ENCODE measurements at regions not wholly inside any gene's neighbourhood (a gene's known extent, or its start where the extent isn't known, plus 50 kb on each side); places are given as distances from the start of the nearest gene placed in this dataset.

- H4K20me1 ChIP-seq (ENCODE audit: control insufficient read depth, extremely low read depth, insufficient read depth, low read length) = no peaks in the 10 kb centered on the region
- H2AFZ ChIP-seq (ENCODE audit: control insufficient read depth, low read length) = no peak overlapping the region
- no peak for FAIRE-seq
- peaks cover 12% of the 10 kb centered on the region for H3K27me3 ChIP-seq (ENCODE audit: control insufficient read depth, extremely low read depth, insufficient read depth, low read length)
- dilution Hi-C loops (cut with MboI; ENCODE audit: extremely low pct_ligation_motif_present, low sequenced_read_pairs) = no loop called here
- H3K9ac ChIP-seq (ENCODE audit: control insufficient read depth, extremely low read depth, insufficient read depth, low read length) = no peak overlapping the region
- H3K4me3 ChIP-seq (ENCODE audit: control insufficient read depth in 2 of 3, extremely low read depth in 1 of 3, insufficient read depth in 2 of 3, low read depth in 1 of 3, low read length in 3 of 3) = no peak overlapping the region
- TF ChIP-seq CTCF (optimal IDR thresholded peaks at IDR 0.05 in 1 of 3, IDR thresholded peaks at IDR 0.05 in 1 of 3, conservative IDR thresholded peaks at IDR 0.05 in 1 of 3; ENCODE audit: extremely low read depth in 1 of 3, insufficient read depth in 2 of 3, low read length in 3 of 3) (no peak), EZH2 (IDR thresholded peaks at IDR 0.05; ENCODE audit: low read length) (no peak)
- H3K27ac ChIP-seq (ENCODE audit: control insufficient read depth, insufficient read depth, low read length) = no peak overlapping the region
- H3K9me1 ChIP-seq (ENCODE audit: control insufficient read depth, extremely low read depth, insufficient read depth, low read length) = no peaks in the 10 kb centered on the region
- no peaks in the 10 kb centered on the region for H3K4me1 ChIP-seq (ENCODE audit: control insufficient read depth, extremely low read depth, insufficient read depth, low read length)
- H3K9me3 ChIP-seq (ENCODE audit: control insufficient read depth, low read depth, low read length) = no peaks in the 10 kb centered on the region
- no peak overlapping the region for H3K4me2 ChIP-seq (ENCODE audit: control insufficient read depth, extremely low read depth, insufficient read depth, low read depth, low read length)
- no peak for DNase-seq (ENCODE audit: low read depth, low spot score)
- no peaks in the 10 kb centered on the region for H3K36me3 ChIP-seq (ENCODE audit: control insufficient read depth in 2 of 2, extremely low read depth in 1 of 2, insufficient read depth in 2 of 2, low read length in 2 of 2)
- no peaks in the 10 kb centered on the region for H3K79me2 ChIP-seq (ENCODE audit: control insufficient read depth, insufficient read depth, low read length)
These were observed 179.2 kb downstream of the MACROH2A1 start for GRCh38 chr5:135219868-135220267.

GRCh38 chr5:135218790-135219568, 180.1 kb downstream of the MACROH2A1 start:
- H3K4me1 ChIP-seq (ENCODE audit: control insufficient read depth, extremely low read depth, insufficient read depth, low read length) = no peaks in the 10 kb centered on the region
- no peaks in the 10 kb centered on the region for H3K9me3 ChIP-seq (ENCODE audit: control insufficient read depth, low read depth, low read length)
- H2AFZ ChIP-seq (ENCODE audit: control insufficient read depth, low read length) = no peak overlapping the region
- H3K27ac ChIP-seq (ENCODE audit: control insufficient read depth, insufficient read depth, low read length) = no peak overlapping the region
- H3K9ac ChIP-seq (ENCODE audit: control insufficient read depth, extremely low read depth, insufficient read depth, low read length) = no peak overlapping the region
- no peak for TF ChIP-seq CTCF (optimal IDR thresholded peaks at IDR 0.05 in 1 of 3, IDR thresholded peaks at IDR 0.05 in 1 of 3, conservative IDR thresholded peaks at IDR 0.05 in 1 of 3; ENCODE audit: extremely low read depth in 1 of 3, insufficient read depth in 2 of 3, low read length in 3 of 3)
- TF ChIP-seq EZH2 (IDR thresholded peaks at IDR 0.05; ENCODE audit: low read length) = no peak
- H4K20me1 ChIP-seq (ENCODE audit: control insufficient read depth, extremely low read depth, insufficient read depth, low read length) = no peaks in the 10 kb centered on the region
- H3K36me3 ChIP-seq (ENCODE audit: control insufficient read depth in 2 of 2, extremely low read depth in 1 of 2, insufficient read depth in 2 of 2, low read length in 2 of 2) = no peaks in the 10 kb centered on the region
- DNase-seq (ENCODE audit: low read depth, low spot score) (no peak), FAIRE-seq (no peak)
- dilution Hi-C loops (cut with MboI; ENCODE audit: extremely low pct_ligation_motif_present, low sequenced_read_pairs) = no loop called here
- no peaks in the 10 kb centered on the region for H3K79me2 ChIP-seq (ENCODE audit: control insufficient read depth, insufficient read depth, low read length)
- no peak overlapping the region for H3K4me2 ChIP-seq (ENCODE audit: control insufficient read depth, extremely low read depth, insufficient read depth, low read depth, low read length)
- no peaks in the 10 kb centered on the region for H3K9me1 ChIP-seq (ENCODE audit: control insufficient read depth, extremely low read depth, insufficient read depth, low read length)
- H3K27me3 ChIP-seq (ENCODE audit: control insufficient read depth, extremely low read depth, insufficient read depth, low read length) = peaks cover 12% of the 10 kb centered on the region
- no peak overlapping the region for H3K4me3 ChIP-seq (ENCODE audit: control insufficient read depth in 2 of 3, extremely low read depth in 1 of 3, insufficient read depth in 2 of 3, low read depth in 1 of 3, low read length in 3 of 3)
